H1 (cell line): ENCODE measurements at regions not wholly inside any gene's neighbourhood (a gene's known extent, or its start where the extent isn't known, plus 50 kb on each side); places are given as distances from the start of the nearest gene placed in this dataset.

ENCODE experiments used
- CHD2 ChIP-seq: IDR thresholded peaks from 2 replicates; pipeline ENCODE4 v1.6.1; 2012; ENCODE audit warnings: low read length, improper control_type of control experiment
- CTBP2 ChIP-seq: IDR thresholded peaks from 2 replicates; pipeline ENCODE4 v1.7.0; 2011; ENCODE audit warnings: borderline replicate concordance, mild to moderate bottlenecking, moderate library complexity, mixed read lengths, low read length; ENCODE audit not compliant: insufficient read depth, insufficient read length
- KDM1A ChIP-seq: fragments of 200-600, 300-600 bp; sonication (generic); IDR thresholded peaks from 2 replicates; pipeline ENCODE4 v1.7.1; 2016; ENCODE audit warnings: mild to moderate bottlenecking, low read length, borderline replicate concordance
- TAF7 ChIP-seq: optimal IDR thresholded peaks from 2 replicates; pipeline ENCODE3; 2011; ENCODE audit warnings: low read depth, mild to moderate bottlenecking, inconsistent platforms, low read length, moderate library complexity, borderline replicate concordance

DNA sequence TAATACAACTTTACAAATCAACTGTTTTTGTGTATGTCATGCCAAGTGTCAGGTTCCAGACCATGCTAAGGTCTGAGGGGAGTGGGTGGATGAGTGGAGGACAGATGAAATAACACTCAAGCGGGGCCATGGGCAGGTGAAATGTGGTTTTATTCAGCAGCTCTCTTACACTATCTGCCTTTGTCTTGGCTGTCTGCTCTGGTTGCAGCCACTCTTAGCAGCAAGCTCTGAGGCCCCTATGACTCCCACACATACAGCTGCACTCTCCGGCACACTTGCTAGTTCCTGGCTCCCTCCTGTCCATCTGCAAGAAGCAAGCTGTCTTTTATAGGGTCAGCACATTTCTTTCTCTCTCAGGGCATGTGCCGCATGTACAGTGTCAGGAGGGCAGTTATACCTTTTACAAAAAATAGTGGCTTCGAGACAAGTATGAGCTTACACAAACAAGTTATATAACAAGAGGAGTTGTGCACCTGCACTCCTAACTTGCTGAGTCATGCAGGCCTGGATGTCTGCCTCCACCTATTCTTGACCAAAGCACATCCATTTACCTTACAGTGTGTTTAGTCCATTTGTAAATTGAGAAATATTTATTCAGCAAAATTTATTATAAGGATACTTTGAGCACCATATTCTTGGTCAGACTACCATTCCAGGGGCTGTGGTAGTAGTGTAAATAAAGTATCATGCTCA lies 683.7 kb upstream of the CBLB start (continued):
- TF ChIP-seq KDM1A (no peak), TAF7 (no peak), CHD2 (no peak), CTBP2 (no peak)
